ENCODE measurements at regions not wholly inside any gene's neighbourhood (a gene's known extent, or its start where the extent isn't known, plus 50 kb on each side); places are given as distances from the start of the nearest gene placed in this dataset.

DNA sequence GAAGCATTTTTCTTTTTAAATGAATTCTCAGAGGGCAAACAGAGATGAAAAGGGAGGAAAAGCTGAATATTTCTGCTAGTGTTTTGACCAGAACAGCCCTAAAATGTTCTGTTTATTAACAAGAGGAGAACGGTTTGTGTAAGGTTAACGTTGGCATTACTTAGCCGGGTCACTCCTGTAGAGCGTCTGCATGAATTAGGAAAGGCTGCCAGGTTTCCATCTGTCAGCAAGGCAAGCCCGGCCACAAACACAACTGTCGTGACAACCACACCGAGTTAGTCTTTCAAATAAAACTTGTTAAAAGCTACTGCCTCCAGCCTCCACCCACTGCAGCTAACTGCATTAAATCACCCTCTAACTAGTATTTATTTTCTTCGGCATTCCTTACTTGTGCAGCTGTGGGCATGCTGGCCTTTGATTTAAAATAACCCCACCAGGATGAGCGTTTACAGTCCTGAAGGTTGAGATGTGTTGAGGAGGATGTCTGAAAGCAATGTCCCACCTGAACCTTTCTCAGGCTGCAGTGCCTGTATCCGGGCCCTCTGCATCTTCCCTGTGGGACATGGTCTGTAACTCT is 527.9 kb downstream of the FGF9 start:
- TF ChIP-seq, protein P1, sequence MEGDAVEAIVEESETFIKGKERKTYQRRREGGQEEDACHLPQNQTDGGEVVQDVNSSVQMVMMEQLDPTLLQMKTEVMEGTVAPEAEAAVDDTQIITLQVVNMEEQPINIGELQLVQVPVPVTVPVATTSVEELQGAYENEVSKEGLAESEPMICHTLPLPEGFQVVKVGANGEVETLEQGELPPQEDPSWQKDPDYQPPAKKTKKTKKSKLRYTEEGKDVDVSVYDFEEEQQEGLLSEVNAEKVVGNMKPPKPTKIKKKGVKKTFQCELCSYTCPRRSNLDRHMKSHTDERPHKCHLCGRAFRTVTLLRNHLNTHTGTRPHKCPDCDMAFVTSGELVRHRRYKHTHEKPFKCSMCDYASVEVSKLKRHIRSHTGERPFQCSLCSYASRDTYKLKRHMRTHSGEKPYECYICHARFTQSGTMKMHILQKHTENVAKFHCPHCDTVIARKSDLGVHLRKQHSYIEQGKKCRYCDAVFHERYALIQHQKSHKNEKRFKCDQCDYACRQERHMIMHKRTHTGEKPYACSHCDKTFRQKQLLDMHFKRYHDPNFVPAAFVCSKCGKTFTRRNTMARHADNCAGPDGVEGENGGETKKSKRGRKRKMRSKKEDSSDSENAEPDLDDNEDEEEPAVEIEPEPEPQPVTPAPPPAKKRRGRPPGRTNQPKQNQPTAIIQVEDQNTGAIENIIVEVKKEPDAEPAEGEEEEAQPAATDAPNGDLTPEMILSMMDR (IDR thresholded peaks at IDR 0.05): no peak
- no peak for TF ChIP-seq POLR2A (IDR thresholded peaks at IDR 0.05)
